ENCODE measurements at regions not wholly inside any gene's neighbourhood (a gene's known extent, or its start where the extent isn't known, plus 50 kb on each side); places are given as distances from the start of the nearest gene placed in this dataset.

DNA sequence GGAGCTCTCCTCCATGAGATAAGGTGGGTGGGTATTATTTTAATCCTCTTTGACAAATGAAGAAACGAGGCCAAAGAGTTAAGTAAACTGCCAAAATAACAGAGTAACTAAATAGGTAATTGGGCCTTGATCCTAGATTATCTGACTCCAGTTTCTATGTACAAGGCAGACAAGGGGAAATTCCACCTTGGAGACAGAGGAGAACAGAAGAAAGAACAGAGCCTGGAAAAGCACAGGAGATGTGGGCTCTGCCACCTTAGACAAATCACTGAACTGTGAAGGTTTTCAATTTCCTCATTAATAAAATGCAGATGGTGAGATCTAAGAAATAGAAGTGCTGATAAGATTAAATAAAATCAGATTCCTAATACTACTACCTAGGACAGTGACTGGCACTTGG is 310.2 kb upstream of the TLE3 start:
- no peak overlapping the region for H3K4me3 ChIP-seq (ENCODE audit: low read depth, low read length, poor library complexity, severe bottlenecking)
- H3K4me1 ChIP-seq (ENCODE audit: insufficient read depth, low read length, poor library complexity, severe bottlenecking), result no peaks in the 10 kb centered on the region
- intact Hi-C loops (cut with micrococcal nuclease; ENCODE audit: unreplicated experiment), result no loop called here
- BruUV-seq (replicated peaks), result no TSS peak
- no peaks in the 10 kb centered on the region for H3K9me2 ChIP-seq (ENCODE audit: insufficient read depth, low read length)
- H3K36me3 ChIP-seq (ENCODE audit: insufficient read depth, low read length), result no peaks in the 10 kb centered on the region
- H3K27ac ChIP-seq (ENCODE audit: low read depth, low read length, poor library complexity, severe bottlenecking), result no peak overlapping the region
- H3K79me2 ChIP-seq (ENCODE audit: insufficient read depth, low read depth, low read length), result no peaks in the 10 kb centered on the region
- H2AFZ ChIP-seq (ENCODE audit: low read length), result no peak overlapping the region
- POLR2A ChIA-PET, result no interaction called here
- no peak overlapping the region for H3K4me2 ChIP-seq (ENCODE audit: low read length)
- no peaks in the 10 kb centered on the region for H4K20me1 ChIP-seq (ENCODE audit: insufficient read depth, low read length)
- no peak for DNase-seq (ENCODE audit: low spot score)
- TF ChIP-seq CTCF (conservative IDR thresholded peaks at IDR 0.05; ENCODE audit: low read length) (no peak), EZH2phosphoT487 (IDR thresholded peaks at IDR 0.05; ENCODE audit: borderline replicate concordance, low read depth, low read length) (no peak)
- H3K9me3 ChIP-seq (ENCODE audit: low read length), result no peaks in the 10 kb centered on the region
- CTCF ChIA-PET (ENCODE audit: unreplicated experiment), result no interaction called here

- no TSS peak for BruUV-seq (replicated peaks)
- Histone ChIP-seq H3K27ac (ENCODE audit: low read depth, low read length, poor library complexity, severe bottlenecking) (no peak overlapping the region), H3K36me3 (ENCODE audit: insufficient read depth, low read length) (no peaks in the 10 kb centered on the region), H3K4me1 (ENCODE audit: insufficient read depth, low read length, poor library complexity, severe bottlenecking) (no peaks in the 10 kb centered on the region), H2AFZ (ENCODE audit: low read length) (no peak overlapping the region), H3K4me3 (ENCODE audit: low read depth, low read length, poor library complexity, severe bottlenecking) (no peak overlapping the region), H3K9me2 (ENCODE audit: insufficient read depth, low read length) (no peaks in the 10 kb centered on the region), H3K9me3 (ENCODE audit: low read length) (no peaks in the 10 kb centered on the region), H3K4me2 (ENCODE audit: low read length) (no peak overlapping the region), H3K79me2 (ENCODE audit: insufficient read depth, low read depth, low read length) (no peaks in the 10 kb centered on the region), H4K20me1 (ENCODE audit: insufficient read depth, low read length) (no peaks in the 10 kb centered on the region)
- CTCF ChIA-PET (ENCODE audit: unreplicated experiment), result no interaction called here
- no peak for DNase-seq (ENCODE audit: low spot score)
- intact Hi-C loops (cut with micrococcal nuclease; ENCODE audit: unreplicated experiment), result no loop called here
- no peak for TF ChIP-seq EZH2phosphoT487 (IDR thresholded peaks at IDR 0.05; ENCODE audit: borderline replicate concordance, low read depth, low read length)
- no peak for TF ChIP-seq CTCF (conservative IDR thresholded peaks at IDR 0.05; ENCODE audit: low read length)
- POLR2A ChIA-PET, result interaction anchor here (1.5 kb wide), 1 partner anchor 11 kb away, joined by 5 read pairs; no protein-coding TSS in a partner anchor
Measured at GRCh38 chr15:70407336-70407670, 309.6 kb upstream of the TLE3 start.

- no peaks in the 10 kb centered on the region for H3K9me2 ChIP-seq (ENCODE audit: insufficient read depth, low read length)
- H3K27ac ChIP-seq (ENCODE audit: low read depth, low read length, poor library complexity, severe bottlenecking), result no peak overlapping the region
- H3K36me3 ChIP-seq (ENCODE audit: insufficient read depth, low read length), result no peaks in the 10 kb centered on the region
- H3K4me2 ChIP-seq (ENCODE audit: low read length), result no peak overlapping the region
- DNase-seq (ENCODE audit: low spot score), result no peak
- H3K9me3 ChIP-seq (ENCODE audit: low read length), result no peaks in the 10 kb centered on the region
- H3K4me1 ChIP-seq (ENCODE audit: insufficient read depth, low read length, poor library complexity, severe bottlenecking), result no peaks in the 10 kb centered on the region
- TF ChIP-seq CTCF (conservative IDR thresholded peaks at IDR 0.05; ENCODE audit: low read length) (no peak), EZH2phosphoT487 (IDR thresholded peaks at IDR 0.05; ENCODE audit: borderline replicate concordance, low read depth, low read length) (no peak)
- intact Hi-C loops (cut with micrococcal nuclease; ENCODE audit: unreplicated experiment), result no loop called here
- no peak overlapping the region for H3K4me3 ChIP-seq (ENCODE audit: low read depth, low read length, poor library complexity, severe bottlenecking)
- ChIA-PET CTCF (ENCODE audit: unreplicated experiment) (interaction anchor here (1.1 kb wide), 1 partner anchor 9 kb away, joined by 3 read pairs; no protein-coding TSS in a partner anchor), POLR2A (interaction anchor here (1.5 kb wide), 1 partner anchor 12 kb away, joined by 5 read pairs; no protein-coding TSS in a partner anchor)
- BruUV-seq (replicated peaks), result no TSS peak
- no peaks in the 10 kb centered on the region for H3K79me2 ChIP-seq (ENCODE audit: insufficient read depth, low read depth, low read length)
- no peak overlapping the region for H2AFZ ChIP-seq (ENCODE audit: low read length)
- H4K20me1 ChIP-seq (ENCODE audit: insufficient read depth, low read length), result no peaks in the 10 kb centered on the region
Measured at GRCh38 chr15:70406617-70407335, 309.1 kb upstream of the TLE3 start.

All from OCI-LY7 (cell line).